NCI-H345 treated with DMSO at 0.1 percent for 48 hours (cell line): ENCODE measurements at regions not wholly inside any gene's neighbourhood (a gene's known extent, or its start where the extent isn't known, plus 50 kb on each side); places are given as distances from the start of the nearest gene placed in this dataset.

Source experiments
- DNase-seq: peaks from one replicate; lab custom pipeline; 2025; ENCODE audit not compliant: unreplicated experiment; lab: John Stamatoyannopoulos, UW

GRCh38 chr14:49396801-49397200 is 189.4 kb downstream of the RPS29 start:
- no peak for DNase-seq

GRCh38 chr14:49381778-49382177 is 204.4 kb downstream of the RPS29 start:
- no peak for DNase-seq

- no peak for DNase-seq
These were observed 218.5 kb downstream of the RPS29 start for GRCh38 chr14:49367696-49368095.

- no peak for DNase-seq
These were observed 219.8 kb downstream of the RPS29 start for GRCh38 chr14:49366416-49366815.

- no peak for DNase-seq
These were observed 221.4 kb downstream of the RPS29 start for GRCh38 chr14:49364752-49365117.

GRCh38 chr14:49363821-49364751 is 222.1 kb downstream of the RPS29 start:
- DNase-seq, result no peak

- DNase-seq, result no peak
These were observed 223.3 kb downstream of the RPS29 start for GRCh38 chr14:49362916-49363315.

GRCh38 chr14:49339130-49339529 is 247.1 kb downstream of the RPS29 start:
- DNase-seq, result no peak

- DNase-seq, result no peak
These were observed 266.4 kb downstream of the RPS29 start for GRCh38 chr14:49319810-49320209.

- DNase-seq, result no peak
These were observed 270.6 kb downstream of the RPS29 start for GRCh38 chr14:49315570-49315969.

- DNase-seq, result no peak
These were observed 271.4 kb downstream of the RPS29 start for GRCh38 chr14:49314737-49315136.

GRCh38 chr14:49313108-49313507 is 273.1 kb downstream of the RPS29 start:
- DNase-seq, result no peak

GRCh38 chr14:49310298-49310697 is 275.9 kb downstream of the RPS29 start:
- DNase-seq, result no peak

- DNase-seq, result peak; percentile 12
These were observed 279.9 kb downstream of the RPS29 start for GRCh38 chr14:49306152-49306751.

- DNase-seq, result peak; percentile 21
These were observed 282.1 kb downstream of the RPS29 start for GRCh38 chr14:49303946-49304516.

GRCh38 chr14:49297102-49297501 is 289.1 kb downstream of the RPS29 start:
- no peak for DNase-seq

- DNase-seq, result no peak
These were observed 291.5 kb downstream of the RPS29 start for GRCh38 chr14:49294621-49295148.

- DNase-seq, result no peak
These were observed 299.2 kb downstream of the RPS29 start for GRCh38 chr14:49287004-49287403.

- no peak for DNase-seq
These were observed 299.8 kb downstream of the RPS29 start for GRCh38 chr14:49286257-49286983.

GRCh38 chr14:49280566-49280965 is 305.6 kb downstream of the RPS29 start:
- DNase-seq, result no peak

- no peak for DNase-seq
These were observed 335.7 kb downstream of the RPS29 start for GRCh38 chr14:49250517-49250916.
